ENCODE measurements at regions not wholly inside any gene's neighbourhood (a gene's known extent, or its start where the extent isn't known, plus 50 kb on each side); places are given as distances from the start of the nearest gene placed in this dataset.
A peak's percentile ranks its signal among the peaks of the same experiment; 100 is the strongest.
"Not testable (repeated sequence)": the region's sequence is repeated elsewhere in the genome, so short reads cannot be mapped to it uniquely, and the experiment has no call there.

- no peak for DNase-seq (ENCODE audit: low spot score)
These were observed 720.6 kb downstream of the TAF11L14 start for GRCh38 chr5:18354828-18355227.

- no peak for DNase-seq (ENCODE audit: low spot score)
These were observed 723.2 kb downstream of the TAF11L14 start for GRCh38 chr5:18357486-18357885.

GRCh38 chr5:18366234-18366633 is 732.0 kb downstream of the TAF11L14 start:
- no peak for DNase-seq (ENCODE audit: low spot score)

- no peak for DNase-seq (ENCODE audit: low spot score)
These were observed 736.3 kb downstream of the TAF11L14 start for GRCh38 chr5:18370531-18370930.

GRCh38 chr5:18375641-18376040 is 741.4 kb downstream of the TAF11L14 start:
- DNase-seq (ENCODE audit: low spot score) = no peak

- DNase-seq (ENCODE audit: low spot score) = no peak
These were observed 743.8 kb downstream of the TAF11L14 start for GRCh38 chr5:18378066-18378465.

- DNase-seq (ENCODE audit: low spot score) = no peak
These were observed 744.9 kb downstream of the TAF11L14 start for GRCh38 chr5:18379189-18379588.

GRCh38 chr5:18380729-18381362 is 746.6 kb downstream of the TAF11L14 start:
- no peak for DNase-seq (ENCODE audit: low spot score)

- peak; percentile 61 for DNase-seq (ENCODE audit: low spot score)
These were observed 759.5 kb downstream of the TAF11L14 start for GRCh38 chr5:18393565-18394442.

- no peak for DNase-seq (ENCODE audit: low spot score)
These were observed 760.2 kb downstream of the TAF11L14 start for GRCh38 chr5:18394443-18394804.

GRCh38 chr5:18395126-18396110 is 761.2 kb downstream of the TAF11L14 start:
- no peak for DNase-seq (ENCODE audit: low spot score)

- DNase-seq (ENCODE audit: low spot score) = no peak
These were observed 763.1 kb downstream of the TAF11L14 start for GRCh38 chr5:18397371-18397770.

- no peak for DNase-seq (ENCODE audit: low spot score)
These were observed 763.6 kb downstream of the TAF11L14 start for GRCh38 chr5:18397891-18398290.

- DNase-seq (ENCODE audit: low spot score) = not testable (repeated sequence)
These were observed 765.4 kb downstream of the TAF11L14 start for GRCh38 chr5:18399461-18400327.

- DNase-seq (ENCODE audit: low spot score) = no peak
These were observed 768.9 kb downstream of the TAF11L14 start for GRCh38 chr5:18403141-18403540.

- DNase-seq (ENCODE audit: low spot score) = no peak
These were observed 769.7 kb downstream of the TAF11L14 start for GRCh38 chr5:18403941-18404438.

GRCh38 chr5:18420711-18421110 is 786.5 kb downstream of the TAF11L14 start:
- no peak for DNase-seq (ENCODE audit: low spot score)

GRCh38 chr5:18433336-18433735 is 799.1 kb downstream of the TAF11L14 start:
- no peak for DNase-seq (ENCODE audit: low spot score)

GRCh38 chr5:18438126-18438525 is 803.9 kb downstream of the TAF11L14 start:
- DNase-seq (ENCODE audit: low spot score) = no peak

GRCh38 chr5:18455521-18455920 is 821.3 kb downstream of the TAF11L14 start:
- DNase-seq (ENCODE audit: low spot score) = no peak

GRCh38 chr5:18457255-18457654 is 823.0 kb downstream of the TAF11L14 start:
- no peak for DNase-seq (ENCODE audit: low spot score)

Measured in putamen (tissue), 1 donor.